CD4-positive, alpha-beta T cell (primary cell): ENCODE measurements at regions not wholly inside any gene's neighbourhood (a gene's known extent, or its start where the extent isn't known, plus 50 kb on each side); places are given as distances from the start of the nearest gene placed in this dataset.
"Not testable (repeated sequence)": the region's sequence is repeated elsewhere in the genome, so short reads cannot be mapped to it uniquely, and the experiment has no call there.

Experiments
- ATAC-seq: fragments of 200-7000 bp; cut with Tn5 transposase; one replicate; pipeline ENCODE4 v1.10.0; 2022; ENCODE audit warnings: mild to moderate bottlenecking; ENCODE audit not compliant: poor library complexity
- CTCF ChIA-PET: fragments of 350-600 bp; sonication (Branson Sonifier 250); formaldehyde crosslinking; loops from one replicate; lab custom pipeline; 2021; ENCODE audit warnings: antibody characterized with exemption, inconsistent platforms; lab: Charles Lee
- POLR2A ChIA-PET: fragments of 350-600 bp; sonication (Branson Sonifier 250); formaldehyde crosslinking; loops from one replicate; lab custom pipeline; 2021; ENCODE audit warnings: antibody characterized with exemption, inconsistent platforms; lab: Charles Lee
- DNase-seq, 14 experiments: peaks; one replicate each; pipeline ENCODE4 v3.0.0-alpha.2; 2013 to 2020; ENCODE audit warnings: mixed read lengths in 2 of 14
- H3K27ac ChIP-seq, 2 donors: one replicate each; pipeline versions ENCODE4 v1.5.1 to v1.7.0; 2013; ENCODE audit warnings: low read length in 2 of 2, low read depth in 1 of 2, mild to moderate bottlenecking in 1 of 2
- H3K27me3 ChIP-seq, 2 experiments: 1 replicate in 1 of 2; 2 replicates in 1 of 2; pipeline versions ENCODE4 v1.6.1 to v1.7.0; 2013; ENCODE audit warnings: low read length in 2 of 2, control low read depth in 1 of 2, mild to moderate bottlenecking in 1 of 2, moderate library complexity in 1 of 2; ENCODE audit not compliant: insufficient read depth in 2 of 2, control insufficient read depth in 1 of 2
- H3K36me3 ChIP-seq: one replicate; pipeline ENCODE4 v1.6.1; 2013; ENCODE audit warnings: low read length, control low read depth; ENCODE audit not compliant: insufficient read depth
- H3K4me1 ChIP-seq: one replicate; pipeline ENCODE4 v1.6.1; 2013; ENCODE audit warnings: low read length, control low read depth; ENCODE audit not compliant: insufficient read depth
- H3K4me3 ChIP-seq: one replicate; pipeline ENCODE4 v1.5.1; 2013; ENCODE audit warnings: mild to moderate bottlenecking, low read length, moderate library complexity
- H3K9me3 ChIP-seq, 2 experiments: 1 replicate in 1 of 2; 2 replicates in 1 of 2; pipeline versions ENCODE4 v1.6.1 to v1.7.0; 2013; ENCODE audit warnings: low read length in 2 of 2, mild to moderate bottlenecking in 2 of 2, control low read depth in 1 of 2, moderate library complexity in 1 of 2; ENCODE audit not compliant: control insufficient read depth in 1 of 2, insufficient read depth in 1 of 2
- H3K27ac Mint-ChIP-seq: one replicate; pipeline ENCODE4 v1.8.0; 2020; ENCODE audit warnings: mixed read lengths
- H3K27me3 Mint-ChIP-seq: one replicate; pipeline ENCODE4 v1.8.0; 2021; ENCODE audit warnings: mixed read lengths
- H3K36me3 Mint-ChIP-seq: one replicate; pipeline ENCODE4 v1.8.0; 2021; ENCODE audit warnings: low read depth, mixed read lengths
- H3K4me1 Mint-ChIP-seq: one replicate; pipeline ENCODE4 v1.8.0; 2021; ENCODE audit warnings: low read depth, mixed read lengths
- H3K4me3 Mint-ChIP-seq: one replicate; pipeline ENCODE4 v1.8.0; 2020; ENCODE audit warnings: mild to moderate bottlenecking, mixed read lengths
- H3K9me3 Mint-ChIP-seq: one replicate; pipeline ENCODE4 v1.8.0; 2020; ENCODE audit warnings: mixed read lengths
- CTCF ChIP-seq: fragments of 200-600 bp; IDR thresholded peaks from one replicate; pipeline ENCODE4 v1.8.0; 2022; ENCODE audit warnings: antibody characterized with exemption, mild to moderate bottlenecking
- intact Hi-C, 2 experiments: fragments of 100-400 bp; cut with DNase I in 1 of 2; cut with micrococcal nuclease in 1 of 2; formaldehyde crosslinking; loops; one replicate each; pipeline versions ENCODE4 v1.15.1 to v1.9.0; 2023 to 2025; cut with DNase I, micrococcal nuclease

GRCh38 chr1:21381354-21381753 is 58.6 kb upstream of the NBPF3 start:
- DNase-seq (no peak), ATAC-seq (no peak)
- no peak for TF ChIP-seq CTCF
- Mint-ChIP-seq H3K27me3 (peaks cover 23% of the 10 kb centered on the region), H3K4me3 (no peak overlapping the region), H3K4me1 (no peaks in the 10 kb centered on the region), H3K27ac (no peak overlapping the region), H3K9me3 (peaks cover 4% of the 10 kb centered on the region), H3K36me3 (no peaks in the 10 kb centered on the region)
- intact Hi-C loops = no loop called here
- no peaks in the 10 kb centered on the region for H3K4me1 ChIP-seq
- no peak overlapping the region for H3K27ac ChIP-seq
- H3K27me3 ChIP-seq = no peaks in the 10 kb centered on the region
- POLR2A ChIA-PET = no interaction called here
- no peak overlapping the region for H3K4me3 ChIP-seq
- peaks cover 0 to 6% of the 10 kb centered on the region in 2 experiments for H3K9me3 ChIP-seq
- CTCF ChIA-PET = no interaction called here
- H3K36me3 ChIP-seq = no peaks in the 10 kb centered on the region

GRCh38 chr1:21380147-21380546 is 59.8 kb upstream of the NBPF3 start:
- ATAC-seq, H3K4me3 ChIP-seq, H3K27ac Mint-ChIP-seq, H3K36me3 ChIP-seq, H3K9me3 ChIP-seq, H3K27ac ChIP-seq, DNase-seq, H3K36me3 Mint-ChIP-seq, H3K4me1 ChIP-seq, H3K9me3 Mint-ChIP-seq, H3K4me3 Mint-ChIP-seq, H3K4me1 Mint-ChIP-seq, CTCF ChIA-PET, H3K27me3 ChIP-seq, intact Hi-C loops, POLR2A ChIA-PET: not testable (repeated sequence)
- peaks cover 20% of the 10 kb centered on the region for H3K27me3 Mint-ChIP-seq

- no peaks in the 10 kb centered on the region for H3K36me3 Mint-ChIP-seq
- no peaks in the 10 kb centered on the region for H3K4me1 Mint-ChIP-seq
- Histone ChIP-seq H3K4me3 (no peak overlapping the region), H3K4me1 (no peaks in the 10 kb centered on the region), H3K36me3 (no peaks in the 10 kb centered on the region), H3K27ac (no peak overlapping the region), H3K9me3 (peaks cover 0 to 6% of the 10 kb centered on the region in 2 experiments), H3K27me3 (no peaks in the 10 kb centered on the region)
- intact Hi-C loops = no loop called here
- no peak for DNase-seq
- peaks cover 18% of the 10 kb centered on the region for H3K27me3 Mint-ChIP-seq
- peaks cover 4% of the 10 kb centered on the region for H3K9me3 Mint-ChIP-seq
- CTCF ChIA-PET = no interaction called here
- no peak for ATAC-seq
- no peak for TF ChIP-seq CTCF
- H3K4me3 Mint-ChIP-seq = no peak overlapping the region
- POLR2A ChIA-PET = no interaction called here
- no peak overlapping the region for H3K27ac Mint-ChIP-seq
These were observed 60.4 kb upstream of the NBPF3 start for GRCh38 chr1:21379571-21379970.

- Histone ChIP-seq H3K36me3 (no peaks in the 10 kb centered on the region), H3K9me3 (peaks cover 0 to 6% of the 10 kb centered on the region in 2 experiments), H3K4me1 (no peaks in the 10 kb centered on the region), H3K27ac (no peak overlapping the region), H3K4me3 (no peak overlapping the region), H3K27me3 (no peaks in the 10 kb centered on the region)
- intact Hi-C loops = no loop called here
- DNase-seq (no peak), ATAC-seq (no peak)
- Mint-ChIP-seq H3K9me3 (peaks cover 4% of the 10 kb centered on the region), H3K27me3 (peaks cover 11% of the 10 kb centered on the region), H3K4me3 (no peak overlapping the region), H3K27ac (no peak overlapping the region), H3K36me3 (no peaks in the 10 kb centered on the region), H3K4me1 (no peaks in the 10 kb centered on the region)
- no peak for TF ChIP-seq CTCF
- POLR2A ChIA-PET = no interaction called here
- CTCF ChIA-PET = no interaction called here
These were observed 61.0 kb upstream of the NBPF3 start for GRCh38 chr1:21378705-21379494.
